Right lobe of liver (tissue), 4 donors: ENCODE measurements at regions not wholly inside any gene's neighbourhood (a gene's known extent, or its start where the extent isn't known, plus 50 kb on each side); places are given as distances from the start of the nearest gene placed in this dataset.

Experiments
- POLR2A ChIP-seq: fragments of 450-650 bp; IDR thresholded peaks from one replicate; pipeline ENCODE4 v1.6.1; 2017; ENCODE audit warnings: antibody characterized with exemption, mild to moderate bottlenecking
- TF ChIP-seq, protein P1 (sequence below), 4 donors: fragments of 200-600 bp in 3 of 4; fragments of 450-650 bp in 1 of 4; IDR thresholded peaks; one replicate each; pipeline versions ENCODE4 v1.5.1 to v1.8.0; 2016 to 2022; ENCODE audit warnings: antibody characterized with exemption in 4 of 4, mild to moderate bottlenecking in 2 of 4
- donor health status: DM: no; HTN: no; CAD: no.
- donor health status: DM: no; HTN: no; CAD: no.
- donor health status: DM: no; HTN: yes; CAD: no.

DNA sequence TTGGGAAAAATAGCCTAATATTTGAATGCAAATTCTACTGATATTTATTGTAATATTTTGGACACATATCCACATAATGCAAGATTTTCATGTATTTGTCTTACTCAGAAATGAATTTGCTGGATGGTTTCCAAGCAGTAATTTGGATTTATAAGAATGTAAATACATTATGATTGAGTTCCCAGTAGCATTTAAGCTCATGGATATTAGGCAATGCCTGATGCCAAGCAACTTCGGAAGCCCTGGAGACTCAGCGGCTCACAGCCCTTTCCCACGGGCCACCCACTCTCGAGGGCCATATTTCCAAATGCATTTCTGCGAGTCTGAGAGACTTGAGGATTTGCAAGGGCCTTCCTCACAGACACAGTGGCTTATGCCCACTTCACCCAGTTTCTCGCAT is 62.1 kb upstream of the MYOCD start:
- no peak for TF ChIP-seq POLR2A
- TF ChIP-seq, protein P1, sequence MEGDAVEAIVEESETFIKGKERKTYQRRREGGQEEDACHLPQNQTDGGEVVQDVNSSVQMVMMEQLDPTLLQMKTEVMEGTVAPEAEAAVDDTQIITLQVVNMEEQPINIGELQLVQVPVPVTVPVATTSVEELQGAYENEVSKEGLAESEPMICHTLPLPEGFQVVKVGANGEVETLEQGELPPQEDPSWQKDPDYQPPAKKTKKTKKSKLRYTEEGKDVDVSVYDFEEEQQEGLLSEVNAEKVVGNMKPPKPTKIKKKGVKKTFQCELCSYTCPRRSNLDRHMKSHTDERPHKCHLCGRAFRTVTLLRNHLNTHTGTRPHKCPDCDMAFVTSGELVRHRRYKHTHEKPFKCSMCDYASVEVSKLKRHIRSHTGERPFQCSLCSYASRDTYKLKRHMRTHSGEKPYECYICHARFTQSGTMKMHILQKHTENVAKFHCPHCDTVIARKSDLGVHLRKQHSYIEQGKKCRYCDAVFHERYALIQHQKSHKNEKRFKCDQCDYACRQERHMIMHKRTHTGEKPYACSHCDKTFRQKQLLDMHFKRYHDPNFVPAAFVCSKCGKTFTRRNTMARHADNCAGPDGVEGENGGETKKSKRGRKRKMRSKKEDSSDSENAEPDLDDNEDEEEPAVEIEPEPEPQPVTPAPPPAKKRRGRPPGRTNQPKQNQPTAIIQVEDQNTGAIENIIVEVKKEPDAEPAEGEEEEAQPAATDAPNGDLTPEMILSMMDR (IDR thresholded peaks at IDR 0.05) = no peak
